ENCODE measurements at regions not wholly inside any gene's neighbourhood (a gene's known extent, or its start where the extent isn't known, plus 50 kb on each side); places are given as distances from the start of the nearest gene placed in this dataset.

DNA sequence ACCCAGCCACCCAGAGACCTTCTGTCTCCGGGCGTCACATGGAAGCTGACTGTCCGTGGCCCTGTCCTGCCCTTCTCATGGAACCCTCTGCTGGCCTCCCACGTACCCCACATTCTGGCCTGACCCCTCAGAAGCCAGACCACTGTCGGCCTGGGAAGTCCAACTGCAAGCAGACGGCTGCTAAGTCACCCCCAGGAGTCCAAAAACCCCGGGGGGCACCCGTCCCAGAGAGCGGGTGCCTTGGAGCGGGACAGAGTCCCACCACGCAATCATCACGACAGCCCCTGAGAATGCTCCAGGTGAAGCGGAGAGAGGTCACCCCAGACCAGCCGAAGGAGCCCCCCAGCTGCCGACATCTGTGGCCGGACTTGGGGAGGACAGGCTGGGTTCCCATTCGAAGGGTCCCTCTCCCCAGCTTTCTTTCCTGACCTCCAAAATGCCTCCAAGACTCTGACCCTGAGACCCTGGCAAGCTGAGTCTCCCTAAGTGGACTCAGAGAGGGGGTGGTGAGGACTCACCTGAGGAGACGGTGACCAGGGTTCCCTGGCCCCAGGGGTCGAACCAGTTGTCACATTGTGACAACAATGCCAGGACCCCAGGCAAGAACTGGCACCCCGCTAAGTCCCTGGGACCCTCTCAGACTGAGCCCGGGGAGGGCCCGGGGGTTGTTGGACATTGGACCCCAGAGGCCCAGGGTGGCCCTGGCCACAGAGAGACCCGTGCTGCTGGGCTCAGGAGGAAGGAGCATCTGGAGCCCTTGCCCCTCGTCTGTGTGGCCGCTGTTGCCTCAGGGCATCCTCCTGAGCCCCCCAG lies 337.1 kb downstream of the TMEM121 start:
- TF ChIP-seq, protein P1, sequence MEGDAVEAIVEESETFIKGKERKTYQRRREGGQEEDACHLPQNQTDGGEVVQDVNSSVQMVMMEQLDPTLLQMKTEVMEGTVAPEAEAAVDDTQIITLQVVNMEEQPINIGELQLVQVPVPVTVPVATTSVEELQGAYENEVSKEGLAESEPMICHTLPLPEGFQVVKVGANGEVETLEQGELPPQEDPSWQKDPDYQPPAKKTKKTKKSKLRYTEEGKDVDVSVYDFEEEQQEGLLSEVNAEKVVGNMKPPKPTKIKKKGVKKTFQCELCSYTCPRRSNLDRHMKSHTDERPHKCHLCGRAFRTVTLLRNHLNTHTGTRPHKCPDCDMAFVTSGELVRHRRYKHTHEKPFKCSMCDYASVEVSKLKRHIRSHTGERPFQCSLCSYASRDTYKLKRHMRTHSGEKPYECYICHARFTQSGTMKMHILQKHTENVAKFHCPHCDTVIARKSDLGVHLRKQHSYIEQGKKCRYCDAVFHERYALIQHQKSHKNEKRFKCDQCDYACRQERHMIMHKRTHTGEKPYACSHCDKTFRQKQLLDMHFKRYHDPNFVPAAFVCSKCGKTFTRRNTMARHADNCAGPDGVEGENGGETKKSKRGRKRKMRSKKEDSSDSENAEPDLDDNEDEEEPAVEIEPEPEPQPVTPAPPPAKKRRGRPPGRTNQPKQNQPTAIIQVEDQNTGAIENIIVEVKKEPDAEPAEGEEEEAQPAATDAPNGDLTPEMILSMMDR (conservative IDR thresholded peaks at IDR 0.05; ENCODE audit: low read depth in 2 of 2), result no peak
- TF ChIP-seq JUNB (IDR thresholded peaks at IDR 0.05; ENCODE audit: unreplicated experiment) (no peak), ZNF114 (CRISPR knock-in tag; IDR thresholded peaks at IDR 0.05) (no peak), EZH2phosphoT487 (IDR thresholded peaks at IDR 0.05; ENCODE audit: unreplicated experiment) (no peak)
